ENCODE measurements at regions not wholly inside any gene's neighbourhood (a gene's known extent, or its start where the extent isn't known, plus 50 kb on each side); places are given as distances from the start of the nearest gene placed in this dataset.

GRCh38 chr5:56481428-56482357 is 248.6 kb upstream of the ANKRD55 start:
- Histone ChIP-seq H3K27ac (peak overlapping the region; percentile 81), H3K4me1 (no peaks in the 10 kb centered on the region), H3K27me3 (ENCODE audit: insufficient read depth in 3 of 3, low read length in 2 of 3) (peaks cover 0 to 40% (median 7%) of the 10 kb centered on the region in 3 donors), H3K36me3 (ENCODE audit: insufficient read depth in 1 of 2, low read depth in 1 of 2) (no peaks in the 10 kb centered on the region), H3K4me3 (peak overlapping the region; percentile 72), H3K9me3 (no peaks in the 10 kb centered on the region)
- DNase-seq (peak; percentile 23 to 62), ATAC-seq (peak in 2 of 4 donors; percentile 34 to 69)
- TF ChIP-seq, protein P1, sequence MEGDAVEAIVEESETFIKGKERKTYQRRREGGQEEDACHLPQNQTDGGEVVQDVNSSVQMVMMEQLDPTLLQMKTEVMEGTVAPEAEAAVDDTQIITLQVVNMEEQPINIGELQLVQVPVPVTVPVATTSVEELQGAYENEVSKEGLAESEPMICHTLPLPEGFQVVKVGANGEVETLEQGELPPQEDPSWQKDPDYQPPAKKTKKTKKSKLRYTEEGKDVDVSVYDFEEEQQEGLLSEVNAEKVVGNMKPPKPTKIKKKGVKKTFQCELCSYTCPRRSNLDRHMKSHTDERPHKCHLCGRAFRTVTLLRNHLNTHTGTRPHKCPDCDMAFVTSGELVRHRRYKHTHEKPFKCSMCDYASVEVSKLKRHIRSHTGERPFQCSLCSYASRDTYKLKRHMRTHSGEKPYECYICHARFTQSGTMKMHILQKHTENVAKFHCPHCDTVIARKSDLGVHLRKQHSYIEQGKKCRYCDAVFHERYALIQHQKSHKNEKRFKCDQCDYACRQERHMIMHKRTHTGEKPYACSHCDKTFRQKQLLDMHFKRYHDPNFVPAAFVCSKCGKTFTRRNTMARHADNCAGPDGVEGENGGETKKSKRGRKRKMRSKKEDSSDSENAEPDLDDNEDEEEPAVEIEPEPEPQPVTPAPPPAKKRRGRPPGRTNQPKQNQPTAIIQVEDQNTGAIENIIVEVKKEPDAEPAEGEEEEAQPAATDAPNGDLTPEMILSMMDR (IDR thresholded peaks at IDR 0.05) = no peak
- WGBS, 3 donors = 11 to 13% (median 12%) methylated on average over 26 of the region's 26 CpGs
- intact Hi-C loops (cut with DNase I) = loop anchor here in 1 of 2 donors (10.0 kb wide), 1 partner anchor 333 kb away; the partner anchor contains the start of gene MAP3K1

DNA sequence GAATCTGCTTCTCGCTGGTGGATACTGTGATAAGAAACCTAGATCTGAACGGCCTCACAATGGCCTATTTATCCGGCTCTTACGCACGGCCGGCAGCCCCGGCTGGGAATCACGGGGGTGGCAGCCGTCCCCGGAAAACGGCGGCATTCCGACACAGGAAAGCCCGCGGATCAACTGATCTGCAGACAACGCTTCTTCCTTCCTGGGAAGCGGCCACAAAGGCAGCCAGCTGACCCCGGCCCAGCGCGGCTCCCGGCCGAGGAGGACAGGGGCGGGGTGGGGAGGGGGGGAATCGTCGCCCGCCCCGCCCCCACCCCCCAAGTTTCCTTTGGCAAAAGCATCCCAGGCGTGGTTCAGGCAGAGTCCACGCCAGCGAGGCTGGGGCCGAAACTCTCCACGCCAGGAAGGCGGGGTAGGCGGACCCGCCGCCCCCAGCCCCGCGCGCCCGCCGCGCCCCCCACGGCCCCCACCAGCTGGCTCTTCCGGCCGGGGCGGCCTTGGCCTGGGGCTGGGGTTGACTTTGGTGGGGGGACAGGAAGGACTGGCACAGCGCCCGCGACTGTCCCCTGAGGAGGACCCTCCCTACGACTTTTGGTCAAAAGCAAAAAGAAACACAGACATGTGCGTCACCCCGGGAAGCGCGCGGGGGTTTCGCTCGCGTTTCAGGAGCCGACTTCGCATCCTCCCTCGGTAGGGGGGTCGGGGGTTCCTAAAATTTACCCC is 247.7 kb upstream of the ANKRD55 start:
- H3K36me3 ChIP-seq (ENCODE audit: insufficient read depth in 1 of 2, low read depth in 1 of 2) = no peaks in the 10 kb centered on the region
- H3K4me3 ChIP-seq = peak overlapping the region; percentile 72
- ATAC-seq (peak; percentile 47 to 72 (median 62)), DNase-seq (peak; percentile 53 to 76)
- intact Hi-C loops (cut with DNase I) = loop anchor here in 1 of 2 donors (10.0 kb wide), 1 partner anchor 334 kb away; the partner anchor contains the start of gene MAP3K1
- 0% methylated on average over 44 to 62 of the region's 62 CpGs for WGBS, 3 donors
- no peaks in the 10 kb centered on the region for H3K9me3 ChIP-seq
- no peaks in the 10 kb centered on the region for H3K4me1 ChIP-seq
- TF ChIP-seq, protein P1 (IDR thresholded peaks at IDR 0.05) = no peak
- peaks cover 0 to 40% (median 7%) of the 10 kb centered on the region in 3 donors for H3K27me3 ChIP-seq (ENCODE audit: insufficient read depth in 3 of 3, low read length in 2 of 3)
- H3K27ac ChIP-seq = peak overlapping the region; percentile 81

GRCh38 chr5:56480078-56480704 is 247.1 kb upstream of the ANKRD55 start:
- no peak for DNase-seq
- peak overlapping the region; percentile 72 for H3K4me3 ChIP-seq
- ATAC-seq = peak in 1 of 4 donors; percentile 44
- intact Hi-C loops (cut with DNase I) = loop anchor here in 1 of 2 donors (10.0 kb wide), 1 partner anchor 335 kb away; the partner anchor contains the start of gene MAP3K1
- 9 to 28% (median 13%) methylated on average over 15 of the region's 15 CpGs for WGBS, 3 donors
- no peaks in the 10 kb centered on the region for H3K4me1 ChIP-seq
- TF ChIP-seq, protein P1 (IDR thresholded peaks at IDR 0.05) = no peak
- H3K27me3 ChIP-seq (ENCODE audit: insufficient read depth in 3 of 3, low read length in 2 of 3) = peaks cover 0 to 40% (median 7%) of the 10 kb centered on the region in 3 donors
- H3K36me3 ChIP-seq (ENCODE audit: insufficient read depth in 1 of 2, low read depth in 1 of 2) = no peaks in the 10 kb centered on the region
- no peaks in the 10 kb centered on the region for H3K9me3 ChIP-seq
- H3K27ac ChIP-seq = peak overlapping the region; percentile 81

- intact Hi-C loops (cut with DNase I) = loop anchor here in 1 of 2 donors (10.0 kb wide), 1 partner anchor 335 kb away; the partner anchor contains the start of gene MAP3K1
- ATAC-seq (no peak), DNase-seq (no peak)
- no peaks in the 10 kb centered on the region for H3K36me3 ChIP-seq (ENCODE audit: insufficient read depth in 1 of 2, low read depth in 1 of 2)
- no peaks in the 10 kb centered on the region for H3K9me3 ChIP-seq
- peak overlapping the region; percentile 81 for H3K27ac ChIP-seq
- H3K27me3 ChIP-seq (ENCODE audit: insufficient read depth in 3 of 3, low read length in 2 of 3) = peaks cover 0 to 40% (median 7%) of the 10 kb centered on the region in 3 donors
- peak overlapping the region; percentile 72 for H3K4me3 ChIP-seq
- TF ChIP-seq, protein P1 (IDR thresholded peaks at IDR 0.05) = no peak
- WGBS, 3 donors = 26 to 49% (median 33%) methylated on average over 9 of the region's 9 CpGs
- no peaks in the 10 kb centered on the region for H3K4me1 ChIP-seq
These were observed 246.6 kb upstream of the ANKRD55 start for GRCh38 chr5:56479696-56480077.

All from psoas muscle (tissue), 7 donors.